GM21786 (cell line): ENCODE measurements at regions not wholly inside any gene's neighbourhood (a gene's known extent, or its start where the extent isn't known, plus 50 kb on each side); places are given as distances from the start of the nearest gene placed in this dataset.

Experiments used
- ATAC-seq: cut with Tn5 transposase; IDR thresholded peaks from one replicate; pipeline ENCODE4 v1.9.1; 2021; ENCODE audit not compliant: unreplicated experiment

DNA sequence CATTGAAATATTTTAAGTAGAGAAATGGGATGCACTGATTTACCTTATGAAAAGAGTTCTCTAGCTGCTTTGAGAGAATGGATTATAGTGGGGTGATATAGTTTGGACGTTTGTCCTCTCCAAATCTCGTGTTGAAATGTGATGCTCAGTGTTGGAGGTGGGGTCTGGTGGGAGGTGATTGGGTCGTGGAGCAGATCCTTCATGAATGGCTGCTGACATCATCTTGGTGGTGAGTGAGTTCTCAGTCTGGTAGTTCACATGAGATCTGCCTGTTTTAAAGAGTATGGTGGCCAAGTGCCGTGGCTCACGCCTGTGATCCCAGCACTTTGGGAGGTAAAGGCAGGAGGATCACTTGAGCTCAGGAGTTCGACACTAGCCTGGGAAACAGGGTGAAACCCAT lies 58.7 kb upstream of the SH3RF3 start:
- ATAC-seq = no peak

DNA sequence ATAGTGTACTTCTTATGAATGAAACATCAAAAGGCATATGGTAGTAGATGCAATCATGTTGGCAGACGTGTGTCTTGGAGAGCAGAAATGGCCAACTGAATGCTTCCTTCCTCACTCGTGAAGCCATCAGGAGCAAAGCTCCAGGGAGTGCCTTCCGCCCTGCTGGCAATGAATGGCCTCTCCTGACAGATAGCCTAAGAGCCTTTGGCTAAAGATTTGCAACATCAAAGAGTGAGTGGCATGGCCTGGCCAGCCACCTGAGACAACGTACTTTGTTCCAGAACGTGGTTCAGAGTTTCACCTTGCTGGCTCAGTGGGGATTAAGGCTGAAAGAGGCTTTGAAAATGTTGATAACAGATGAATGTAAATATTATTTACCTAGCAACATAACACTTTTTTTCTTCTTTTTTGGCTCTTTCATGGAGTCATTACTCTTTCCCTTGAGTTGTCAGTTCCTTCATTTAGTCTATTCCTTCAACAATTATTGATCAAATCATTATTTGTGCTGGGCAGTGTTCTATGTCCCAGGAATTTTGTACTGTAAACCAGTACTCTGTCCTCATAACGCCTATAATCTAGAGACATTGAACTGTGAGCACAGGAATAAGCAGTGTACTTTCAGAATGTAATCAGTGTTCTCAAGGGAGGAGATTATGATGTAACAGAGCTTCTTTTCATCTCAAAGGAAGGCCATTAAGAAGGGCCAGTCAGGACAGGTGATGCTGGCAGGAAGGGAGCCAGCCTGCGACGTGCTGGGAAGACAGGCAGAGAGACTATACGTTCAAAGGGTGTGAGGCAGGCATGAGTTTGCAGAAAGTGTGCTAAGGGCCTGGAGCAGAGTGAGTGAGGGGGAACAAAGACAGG lies 59.4 kb upstream of the SH3RF3 start:
- ATAC-seq = no peak

- ATAC-seq = no peak
Measured at GRCh38 chr2:109068811-109069210, 60.2 kb upstream of the SH3RF3 start.

DNA sequence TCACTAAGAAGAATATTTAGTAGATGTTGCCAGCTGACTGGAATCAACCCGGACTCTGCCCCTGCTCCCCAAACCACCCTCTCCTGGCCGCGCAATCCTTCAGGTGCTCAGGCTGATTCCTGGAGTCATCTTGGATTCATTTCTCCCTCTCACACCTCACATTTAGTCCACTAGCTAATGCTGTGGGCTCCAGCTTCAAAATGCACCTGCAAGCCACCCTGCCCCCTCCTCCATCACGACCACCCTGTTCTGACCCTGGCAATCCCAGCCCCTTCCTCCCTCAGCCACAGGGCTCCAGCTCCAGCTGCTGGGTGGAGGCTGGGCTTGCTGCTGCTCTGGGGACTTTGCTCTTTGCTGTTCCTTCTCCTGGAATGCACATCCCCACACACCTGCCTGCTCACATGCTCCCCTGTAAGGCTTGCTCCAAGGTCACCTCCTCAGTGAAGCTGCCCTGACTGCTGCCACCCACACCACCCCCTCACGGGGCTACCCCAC lies 61.3 kb upstream of the SH3RF3 start:
- ATAC-seq = no peak

GRCh38 chr2:109066917-109067597 lies 61.9 kb upstream of the SH3RF3 start:
- ATAC-seq = no peak

DNA sequence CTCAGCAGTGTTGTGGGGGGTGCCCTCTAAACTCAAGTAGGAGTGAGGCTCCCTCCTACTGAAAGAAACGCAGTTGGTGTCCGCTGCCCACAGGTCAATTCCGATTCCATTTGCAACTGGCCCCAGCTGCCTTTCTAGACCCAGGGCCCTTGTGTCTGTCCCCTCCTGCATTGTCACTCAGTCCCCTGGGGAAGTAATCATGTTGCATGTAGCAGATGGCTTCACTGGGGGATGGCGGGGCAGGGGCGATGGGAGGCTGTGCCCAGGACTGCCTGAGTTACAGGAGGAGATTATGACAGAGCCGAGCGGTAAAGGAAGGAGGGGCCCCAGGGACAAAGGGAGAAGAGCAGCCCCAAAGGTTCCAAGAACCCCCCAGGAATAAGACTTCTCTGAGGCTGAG lies 62.5 kb upstream of the SH3RF3 start:
- no peak for ATAC-seq

DNA sequence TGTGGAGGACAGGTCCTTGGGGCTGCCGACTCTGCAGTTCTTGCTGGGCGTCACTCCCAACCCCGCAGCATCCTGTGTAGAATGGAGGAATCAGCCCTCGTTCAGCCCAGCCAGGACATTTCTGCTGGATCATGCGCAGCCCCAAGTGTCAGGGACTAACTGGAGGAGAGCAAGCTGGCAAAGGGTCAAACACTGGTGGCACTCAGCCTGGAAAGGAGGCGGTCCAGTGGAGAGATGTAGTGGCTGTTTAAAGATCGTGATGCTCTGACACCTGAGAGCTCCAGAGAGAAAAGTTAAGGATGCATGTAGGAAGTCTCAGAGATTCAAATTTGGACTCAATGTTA lies 63.6 kb upstream of the SH3RF3 start:
- ATAC-seq = no peak

DNA sequence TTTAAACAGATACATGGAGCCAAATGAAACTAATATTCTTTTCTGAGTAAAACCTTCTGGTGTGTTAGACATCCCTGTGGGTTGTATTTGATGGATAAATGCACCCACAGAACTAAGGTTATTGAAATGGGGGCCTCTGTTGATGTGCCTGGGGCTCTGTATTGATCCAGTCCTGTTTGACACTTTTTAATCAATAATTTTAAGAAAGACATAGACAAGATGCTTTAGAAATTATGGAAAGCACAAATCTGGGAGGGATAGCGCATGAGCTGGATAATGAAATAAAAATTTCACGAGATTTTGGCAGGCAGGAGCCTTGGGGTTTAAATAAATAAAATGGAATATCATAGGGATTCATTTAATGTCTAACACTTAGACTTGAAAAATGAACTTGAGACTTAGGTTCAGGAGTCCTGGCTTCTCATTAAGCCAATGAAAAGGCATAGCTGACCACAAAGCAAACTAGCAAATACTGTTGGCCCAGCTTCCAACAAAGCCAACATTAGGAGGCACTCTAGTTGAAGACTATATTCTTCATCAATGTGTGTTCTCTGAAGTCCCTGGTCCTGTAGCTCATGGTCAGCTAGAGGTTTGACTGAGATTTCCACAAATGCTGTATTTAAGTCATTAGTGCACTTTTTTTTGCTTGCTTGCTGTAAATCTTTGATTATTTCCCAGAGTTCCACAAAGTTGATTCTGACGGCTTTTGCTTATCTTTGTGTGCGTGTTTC lies 64.2 kb upstream of the SH3RF3 start:
- ATAC-seq = no peak

DNA sequence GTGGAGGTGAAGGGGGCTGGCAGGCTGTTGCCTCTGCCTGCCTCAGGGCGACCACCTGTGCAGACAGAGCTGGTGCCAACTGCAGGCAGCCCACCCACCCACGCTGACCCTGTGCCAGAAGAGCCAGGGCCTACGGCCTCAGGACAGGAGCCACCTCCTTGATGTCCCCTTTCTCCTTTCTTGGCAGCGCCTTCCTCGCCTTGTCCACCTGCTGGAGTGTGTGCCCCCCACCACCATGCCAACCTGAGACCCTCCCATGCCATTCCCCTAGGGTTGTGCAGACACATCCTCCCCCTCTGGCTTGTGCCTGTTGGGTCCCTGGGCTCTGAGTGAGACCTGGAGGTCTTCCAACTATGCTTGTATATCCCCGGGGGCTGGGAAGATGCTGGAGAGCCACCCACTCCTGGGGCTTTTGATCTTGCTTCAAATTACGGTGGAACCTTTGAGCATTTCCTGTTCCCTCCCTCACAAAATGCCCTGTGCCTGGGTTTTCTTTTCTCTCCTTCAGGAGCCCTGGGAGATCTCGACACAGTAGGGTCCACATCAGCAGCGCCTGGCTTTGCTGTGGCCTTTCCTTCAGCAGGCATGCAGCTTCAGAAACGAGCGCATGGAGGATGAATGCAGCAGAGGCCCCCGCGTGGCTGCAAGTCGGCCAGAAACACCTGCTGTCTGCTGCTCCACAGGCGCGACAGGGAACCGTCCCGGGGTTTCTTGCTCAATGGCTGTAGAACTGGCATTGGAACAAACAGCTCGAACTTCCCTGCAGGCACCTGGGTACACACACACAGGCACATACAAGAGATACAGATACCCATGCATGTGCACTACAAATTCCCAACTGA lies 65.9 kb upstream of the SH3RF3 start:
- ATAC-seq = no peak

DNA sequence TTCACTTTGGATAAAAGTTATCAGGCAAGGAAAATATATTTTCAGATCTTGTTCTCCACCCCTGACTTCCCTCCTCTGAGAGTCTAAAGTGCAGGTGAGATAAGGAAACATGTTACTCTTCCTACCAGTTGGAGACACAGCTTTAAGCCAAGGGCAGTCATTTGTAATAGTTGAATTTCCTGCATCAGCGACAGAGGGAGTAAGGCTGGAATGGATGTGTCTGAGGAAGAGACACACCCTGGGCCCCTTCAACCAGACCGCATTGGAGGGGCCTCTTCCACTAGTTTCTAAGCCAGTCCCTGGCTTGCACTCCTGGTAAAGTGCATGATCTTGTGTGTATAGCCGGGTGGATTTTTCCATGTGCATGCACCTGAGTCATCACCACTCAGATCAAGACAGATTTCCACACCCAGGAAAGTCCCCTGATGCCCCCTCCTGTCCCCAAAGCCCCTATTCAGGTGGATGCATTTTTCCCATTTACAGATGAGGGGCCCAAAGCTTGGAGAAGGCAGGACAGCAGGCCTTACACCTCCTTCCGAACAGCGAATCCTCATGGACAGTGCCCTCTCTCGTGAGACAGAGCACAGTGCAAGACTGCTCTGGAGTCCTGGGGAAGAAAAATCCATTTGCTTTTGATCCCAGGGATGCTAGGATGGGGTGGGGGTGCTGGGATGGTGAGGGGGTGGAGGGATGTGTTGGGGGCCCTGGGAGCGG lies 66.7 kb upstream of the SH3RF3 start:
- ATAC-seq = no peak

GRCh38 chr2:109061736-109062135 lies 67.3 kb upstream of the SH3RF3 start:
- ATAC-seq = no peak

DNA sequence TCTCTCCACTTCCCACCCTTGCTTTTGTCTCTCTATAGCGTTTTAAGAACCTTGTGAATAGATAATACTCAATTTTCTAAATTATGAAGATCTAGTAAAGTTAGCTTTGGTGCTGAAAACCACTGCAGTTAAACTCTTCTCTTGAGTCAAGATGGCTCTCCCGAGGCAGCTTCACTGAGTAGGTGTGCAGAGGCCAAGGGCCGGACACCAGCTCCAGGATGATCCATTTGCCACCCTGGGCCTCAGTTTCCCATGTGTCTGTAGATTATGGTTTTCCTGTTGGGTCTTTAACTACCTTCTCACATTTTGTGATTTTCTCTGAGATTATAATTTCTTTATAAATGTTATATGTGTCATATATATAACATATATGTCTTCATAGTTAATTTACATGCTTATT lies 68.5 kb upstream of the SH3RF3 start:
- no peak for ATAC-seq

- no peak for ATAC-seq
Measured at GRCh38 chr2:109059474-109060165, 69.4 kb upstream of the SH3RF3 start.

DNA sequence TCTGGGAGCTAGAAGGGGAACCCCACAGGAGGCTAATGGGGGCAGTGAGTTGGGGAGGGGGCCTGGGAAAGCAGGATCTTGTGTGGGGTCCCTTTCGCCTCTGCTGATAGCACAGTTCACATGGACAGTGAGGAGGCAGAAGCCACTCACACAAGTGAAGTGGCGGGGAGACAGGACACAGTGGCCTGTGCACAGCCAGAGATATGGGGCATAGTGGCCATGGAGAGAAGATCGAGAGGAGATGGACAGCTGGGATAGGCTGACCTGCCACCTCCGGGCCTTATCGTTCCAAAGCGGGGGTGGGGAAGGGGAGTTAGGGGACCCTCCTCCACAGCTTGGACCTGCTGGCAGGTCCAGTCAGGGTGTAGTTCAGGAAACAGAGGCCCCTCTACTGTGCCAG lies 69.8 kb upstream of the EDAR start:
- no peak for ATAC-seq

- ATAC-seq = no peak
Measured at GRCh38 chr2:109058191-109058632, 69.2 kb upstream of the EDAR start.

- ATAC-seq = no peak
Measured at GRCh38 chr2:109057686-109058085, 68.7 kb upstream of the EDAR start.

DNA sequence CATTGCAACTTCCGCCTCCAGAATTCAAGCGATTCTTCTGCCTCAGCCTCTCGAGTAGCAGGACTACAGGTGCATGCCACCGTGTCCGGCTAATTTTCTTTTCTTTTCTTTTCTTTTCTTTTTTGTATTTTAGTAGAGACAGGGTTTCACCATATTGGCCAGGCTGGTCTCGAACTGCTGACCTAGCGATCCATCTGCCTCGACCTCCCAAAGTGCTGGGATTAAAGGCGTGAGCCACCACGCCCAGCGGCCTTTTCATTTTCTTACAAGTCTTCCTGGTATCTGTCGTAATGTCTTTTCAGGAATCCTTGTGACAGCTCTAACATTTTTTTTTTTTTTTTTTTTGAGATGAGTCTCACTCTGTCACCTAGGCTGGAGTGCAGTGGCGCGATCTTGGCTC lies 66.4 kb upstream of the EDAR start:
- no peak for ATAC-seq

- no peak for ATAC-seq
Measured at GRCh38 chr2:109054865-109055264, 65.8 kb upstream of the EDAR start.

DNA sequence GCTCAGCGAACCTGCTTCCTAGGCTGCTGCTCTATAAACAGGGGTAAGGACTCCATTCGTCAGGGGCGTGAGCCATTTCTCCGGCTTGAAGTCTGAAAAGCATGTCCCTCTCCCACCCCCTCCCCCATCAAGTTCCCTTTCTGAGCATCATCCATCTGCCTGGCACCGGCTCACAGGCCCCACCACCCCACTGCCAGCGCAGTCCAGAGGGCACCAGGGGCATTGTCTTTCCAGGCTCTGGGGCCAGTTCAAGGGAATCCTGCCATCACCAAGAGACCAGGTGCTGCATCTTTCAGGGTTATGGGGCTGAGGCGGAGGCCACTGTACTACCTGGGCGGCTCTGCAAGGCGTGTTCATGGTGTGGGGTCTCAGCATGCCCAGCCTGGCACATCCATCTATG lies 64.7 kb upstream of the EDAR start:
- no peak for ATAC-seq

DNA sequence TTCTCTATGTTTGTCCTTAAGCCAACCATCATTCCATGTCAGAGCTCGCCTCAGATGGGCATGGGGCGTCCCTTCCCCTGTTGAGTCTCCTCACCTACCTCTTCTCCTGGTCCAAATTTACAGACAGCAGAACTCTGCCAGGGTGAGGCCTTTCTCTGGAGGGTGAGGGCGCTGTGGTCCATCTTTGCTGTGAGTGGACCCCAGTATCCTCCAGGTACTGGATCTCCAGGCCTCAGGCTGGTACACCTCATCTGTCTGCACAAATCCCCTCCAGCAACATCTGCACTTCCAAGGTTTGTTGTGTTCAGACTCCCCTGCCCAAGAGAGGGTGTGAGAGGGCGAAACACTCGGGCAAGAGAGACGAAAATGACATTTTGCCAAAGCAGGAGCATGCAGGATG lies 63.9 kb upstream of the EDAR start:
- ATAC-seq = no peak
